GM21367 (cell line): ENCODE measurements at regions not wholly inside any gene's neighbourhood (a gene's known extent, or its start where the extent isn't known, plus 50 kb on each side); places are given as distances from the start of the nearest gene placed in this dataset.

Experiments used
- ATAC-seq: cut with Tn5 transposase; IDR thresholded peaks from one replicate; pipeline ENCODE4 v1.9.1; 2021; ENCODE audit not compliant: unreplicated experiment

GRCh38 chr4:32454482-32454881 is 1734.3 kb downstream of the PCDH7 start:
- no peak for ATAC-seq

- ATAC-seq: no peak
These were observed 1735.1 kb downstream of the PCDH7 start for GRCh38 chr4:32455231-32455630.

- ATAC-seq: no peak
These were observed 1740.8 kb downstream of the PCDH7 start for GRCh38 chr4:32460972-32461371.

DNA sequence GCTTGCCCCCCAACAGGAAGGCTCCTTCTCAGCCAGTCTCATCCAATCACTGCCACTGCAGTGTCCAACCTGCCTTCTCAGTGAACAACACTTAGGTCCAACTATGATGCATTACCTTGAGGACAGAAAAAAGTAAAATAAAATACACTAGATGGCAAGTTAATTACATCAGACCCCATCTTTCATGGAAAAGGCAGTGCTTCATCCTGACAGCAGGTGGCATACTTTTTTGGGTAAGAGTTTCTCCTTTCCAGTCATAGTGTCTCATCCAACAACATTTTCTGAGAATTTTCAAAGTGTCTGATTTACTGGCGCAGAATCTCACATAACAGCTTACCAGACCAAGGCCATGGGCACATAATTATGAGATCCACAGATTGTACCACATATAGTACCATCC is 1742.8 kb downstream of the PCDH7 start:
- no peak for ATAC-seq

GRCh38 chr4:32470087-32470585 is 1750.0 kb downstream of the PCDH7 start:
- no peak for ATAC-seq

DNA sequence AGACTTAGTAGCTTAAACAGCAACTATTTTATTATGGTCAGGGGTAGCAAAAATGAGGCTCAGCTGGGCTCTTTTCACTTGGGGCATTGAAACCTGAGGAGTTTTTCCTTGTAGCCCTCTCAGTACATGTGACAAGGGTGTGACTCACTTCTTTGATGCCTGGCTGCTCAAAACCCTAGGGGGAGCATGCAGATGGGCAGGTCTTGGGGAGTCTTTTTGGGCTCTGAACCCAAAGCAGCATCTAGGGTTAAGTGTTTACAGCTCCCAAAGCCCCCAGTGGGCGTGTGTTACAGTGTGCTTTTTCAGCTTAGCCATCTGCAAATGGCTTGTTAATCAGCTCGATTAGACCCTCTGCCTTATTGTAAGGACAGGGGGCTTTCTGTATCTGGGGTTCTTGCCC is 1752.7 kb downstream of the PCDH7 start:
- ATAC-seq: no peak

DNA sequence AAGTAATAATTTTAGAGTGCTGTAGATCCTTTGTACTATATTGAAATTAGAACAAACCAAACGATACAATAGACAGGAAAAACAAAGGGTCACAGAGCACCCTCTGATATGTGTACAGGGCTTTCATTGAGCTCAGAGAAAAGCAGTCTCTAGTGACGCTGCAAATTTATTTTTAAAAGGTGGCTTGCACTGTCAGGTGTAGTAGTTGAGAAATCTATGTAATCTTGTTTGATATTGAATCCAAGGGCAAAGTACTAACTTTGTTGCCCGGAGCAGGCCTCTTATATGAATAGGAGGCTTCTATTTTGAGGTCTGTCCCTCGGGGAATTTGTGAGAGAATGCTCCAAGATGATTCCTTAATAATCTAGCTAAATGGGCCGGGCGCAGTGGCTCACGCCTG is 1755.5 kb downstream of the PCDH7 start:
- ATAC-seq: no peak

GRCh38 chr4:32477518-32477917 is 1757.3 kb downstream of the PCDH7 start:
- ATAC-seq: no peak

- no peak for ATAC-seq
These were observed 1765.8 kb downstream of the PCDH7 start for GRCh38 chr4:32485956-32486355.

GRCh38 chr4:32488690-32489089 is 1768.5 kb downstream of the PCDH7 start:
- no peak for ATAC-seq

DNA sequence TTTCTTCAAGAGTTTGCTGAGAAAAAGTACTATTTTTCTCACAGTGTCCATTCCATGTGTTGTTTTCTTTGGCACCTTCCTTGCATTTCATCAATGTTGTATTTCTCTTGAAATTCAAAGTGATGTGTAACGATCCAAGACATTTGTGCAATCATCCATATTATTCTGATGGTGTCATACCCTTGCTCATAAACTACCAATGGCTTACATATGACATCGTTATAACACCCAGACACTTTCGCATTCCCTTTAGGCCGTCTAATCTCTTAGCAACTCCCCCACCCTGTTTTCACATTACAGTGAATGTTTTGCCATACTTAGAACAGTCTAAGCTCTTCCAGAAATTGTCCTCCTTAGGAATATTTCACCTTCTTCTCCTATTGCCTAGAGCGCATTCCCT is 1779.0 kb downstream of the PCDH7 start:
- ATAC-seq: no peak

DNA sequence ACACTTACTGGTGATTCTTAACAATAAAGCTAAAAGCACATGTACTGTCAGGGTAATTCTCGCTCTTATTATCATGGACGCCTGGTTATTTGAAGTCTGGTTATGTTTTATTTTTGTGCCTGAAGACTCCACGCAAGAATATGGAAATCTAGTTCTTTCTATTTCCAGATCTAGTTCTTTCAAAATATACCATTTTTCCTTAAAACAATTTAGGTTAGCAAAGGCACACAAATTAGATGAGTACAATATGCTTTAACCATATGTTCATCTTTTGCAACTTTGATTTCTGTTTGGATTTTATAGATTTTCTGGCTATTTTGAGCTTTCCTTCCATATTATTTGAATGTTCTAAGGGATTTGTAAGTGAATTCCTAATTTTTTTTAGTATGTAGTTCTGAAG is 1783.1 kb downstream of the PCDH7 start:
- ATAC-seq: no peak

DNA sequence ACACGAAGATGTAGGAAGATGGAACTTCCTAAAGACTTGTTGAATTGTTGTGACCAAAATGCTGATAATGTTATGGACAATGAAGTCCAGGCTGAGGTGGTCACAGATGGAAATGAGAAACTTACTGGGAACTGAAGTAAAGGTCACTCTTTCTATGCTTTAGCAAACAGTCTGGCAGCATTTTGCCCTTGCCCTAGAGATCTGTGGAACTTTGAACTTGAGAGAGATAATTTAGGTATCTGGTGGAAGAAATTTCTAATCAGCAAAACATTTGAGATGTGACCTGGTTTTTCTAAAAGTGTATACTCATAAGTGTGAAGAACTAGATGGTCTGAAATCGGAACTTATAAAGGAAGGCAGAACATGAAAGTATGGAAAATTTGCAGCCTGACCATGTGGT is 1785.9 kb downstream of the PCDH7 start:
- ATAC-seq: no peak

DNA sequence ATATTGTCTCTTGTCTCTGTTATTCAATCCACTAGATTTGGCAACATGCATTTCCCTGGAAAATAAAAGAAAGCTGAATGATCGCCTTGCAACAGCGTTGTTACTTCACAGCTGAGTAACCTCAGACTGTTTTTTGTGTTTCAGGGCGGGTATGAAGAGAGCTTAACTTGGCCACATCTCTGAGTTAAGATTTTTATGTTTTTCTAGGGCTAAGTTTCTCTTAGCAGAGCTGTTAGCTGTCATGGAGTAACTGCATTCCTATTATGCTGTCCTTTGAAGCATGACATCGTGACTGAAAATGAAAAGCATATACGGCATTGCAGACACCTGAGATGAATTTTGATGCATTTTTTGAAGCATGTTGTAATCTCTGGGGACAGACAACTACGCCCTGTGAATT is 1798.9 kb downstream of the PCDH7 start:
- ATAC-seq: no peak

GRCh38 chr4:32525420-32525819 is 1805.3 kb downstream of the PCDH7 start:
- ATAC-seq: no peak

GRCh38 chr4:32544846-32545245 is 1824.7 kb downstream of the PCDH7 start:
- ATAC-seq: no peak

DNA sequence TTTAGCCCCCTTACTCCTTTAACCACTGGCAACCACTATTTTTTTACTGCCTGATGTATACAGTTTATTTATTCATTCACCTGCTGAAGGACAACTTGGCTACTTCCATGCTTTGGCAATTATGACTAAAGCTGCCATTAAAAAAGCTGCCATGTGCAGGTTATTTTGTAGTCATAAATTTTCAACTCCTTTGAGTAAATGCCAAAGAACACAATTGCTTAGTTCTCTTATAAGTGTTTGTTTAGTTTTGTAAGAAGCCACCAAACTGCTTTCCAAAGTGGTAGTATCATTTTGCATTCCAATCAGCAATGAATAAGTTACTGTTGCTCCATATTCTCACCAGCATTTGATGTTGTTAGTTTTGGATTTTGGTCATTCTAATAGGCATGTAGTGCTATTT is 1831.8 kb downstream of the PCDH7 start:
- no peak for ATAC-seq

- ATAC-seq: no peak
These were observed 1840.1 kb downstream of the PCDH7 start for GRCh38 chr4:32560306-32560705.

- ATAC-seq: no peak
These were observed 1841.8 kb downstream of the PCDH7 start for GRCh38 chr4:32562010-32562409.

DNA sequence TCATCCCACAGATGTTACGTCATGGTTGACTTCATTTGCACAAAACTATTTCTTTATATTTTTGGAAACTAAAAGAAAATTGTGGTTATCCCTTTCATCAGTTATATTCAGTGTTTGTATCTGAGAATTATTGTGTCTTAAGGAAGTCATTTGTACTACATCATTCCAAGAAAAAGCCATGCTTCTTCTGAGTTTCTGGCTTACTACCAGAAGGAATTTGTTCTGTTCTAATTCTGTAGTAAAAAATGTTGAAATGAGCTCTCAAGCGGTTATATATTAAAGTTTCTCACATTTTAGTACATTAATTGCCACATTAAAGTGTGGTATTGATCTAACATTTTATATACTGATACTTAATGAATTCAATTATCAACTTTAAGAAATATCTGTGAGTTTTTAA is 1844.5 kb downstream of the PCDH7 start:
- no peak for ATAC-seq

DNA sequence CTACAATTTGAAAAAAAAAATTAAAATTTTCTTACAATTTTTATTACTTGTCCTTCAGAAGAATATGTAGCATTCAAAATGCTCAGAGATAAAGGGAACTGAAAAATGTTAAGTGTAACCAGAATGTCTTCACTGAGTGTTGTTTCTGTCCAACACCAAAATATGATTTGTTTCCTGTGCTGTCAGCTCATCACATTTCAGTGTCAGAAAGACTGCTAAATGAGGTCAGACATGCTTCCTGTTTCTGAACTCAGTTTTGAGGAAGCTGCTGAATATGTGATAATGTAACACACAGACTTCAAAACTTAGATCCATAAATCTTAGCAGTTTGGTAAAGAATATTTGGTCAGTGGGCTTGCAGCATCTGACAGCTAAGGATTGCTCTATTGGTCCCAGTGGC is 1849.7 kb downstream of the PCDH7 start:
- no peak for ATAC-seq

DNA sequence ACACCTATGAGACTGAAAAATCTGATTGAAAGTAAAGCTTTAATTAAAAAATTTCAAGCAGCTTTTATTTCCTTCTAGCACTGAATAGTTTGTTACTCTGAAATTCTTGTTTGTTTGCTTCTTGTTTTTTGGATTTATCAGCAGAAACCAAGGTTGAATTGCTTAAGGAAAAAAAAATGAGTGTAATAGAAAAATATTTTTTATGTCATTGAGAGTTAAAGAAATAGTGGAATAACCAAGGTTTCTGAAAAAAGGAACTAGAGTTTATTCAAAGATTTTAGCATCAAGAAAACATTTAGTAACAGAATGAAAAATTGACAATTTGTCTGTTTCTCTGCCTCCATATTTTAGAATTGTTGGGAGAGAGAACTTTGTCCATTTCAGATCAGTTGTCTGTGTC is 1852.2 kb downstream of the PCDH7 start:
- ATAC-seq: no peak

DNA sequence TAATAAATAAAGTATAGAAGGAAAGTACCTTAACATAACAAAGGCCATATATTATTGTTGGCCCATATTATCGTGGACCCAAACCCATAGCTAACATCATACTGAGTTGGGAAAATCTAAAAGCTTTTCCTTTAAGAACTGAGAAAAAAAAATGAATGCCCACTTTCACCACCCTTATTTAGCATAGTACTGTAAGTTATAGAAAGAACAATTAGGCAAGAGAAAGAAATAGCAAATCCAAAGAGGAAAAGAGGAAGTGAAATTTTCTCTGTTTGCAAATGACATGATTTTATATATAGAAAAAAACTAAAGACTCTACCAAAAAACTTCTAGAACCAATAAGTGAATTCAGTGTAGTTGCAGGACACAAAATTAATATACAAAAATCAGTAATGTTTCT is 1854.6 kb downstream of the PCDH7 start:
- ATAC-seq: no peak

- no peak for ATAC-seq
These were observed 1868.9 kb downstream of the PCDH7 start for GRCh38 chr4:32589097-32589496.
